HCT116 (cell line): ENCODE measurements at regions not wholly inside any gene's neighbourhood (a gene's known extent, or its start where the extent isn't known, plus 50 kb on each side); places are given as distances from the start of the nearest gene placed in this dataset.

Experiments used
- ATAC-seq: fragments of 200-7000 bp; cut with Tn5 transposase; 2 replicates; pipeline ENCODE4 v1.9.1; 2020; ENCODE audit warnings: mild to moderate bottlenecking, moderate library complexity
- BruUV-seq: library from RNA; stranded (reverse); fragments of 400-500 nt; replicated peaks from 2 replicates; lab custom pipeline; 2021; lab: Mats Ljungman, UMichigan
- CTCF ChIA-PET: fragments of 300-600 bp; sonication (Branson Sonifier 250); formaldehyde crosslinking; loops from one replicate; lab custom pipeline; 2021; ENCODE audit warnings: antibody characterized with exemption; lab: Charles Lee
- POLR2A ChIA-PET: fragments of 300-600, 350-600 bp; sonication (Branson Sonifier 250); formaldehyde crosslinking; loops from one replicate; lab custom pipeline; 2021; ENCODE audit warnings: antibody characterized with exemption; lab: Charles Lee
- RAD21 ChIA-PET, 2 experiments: fragments of 300-600 bp; sonication (Branson Sonifier 250); formaldehyde crosslinking; loops; one replicate each; lab custom pipeline; 2023; ENCODE audit warnings: low total read pairs in 2 of 2; ENCODE audit not compliant: uncharacterized antibody in 2 of 2, unreplicated experiment in 2 of 2, low non-redundant PET in 1 of 2; lab: Charles Lee
- DNase-seq: peaks from one replicate; pipeline ENCODE4 v3.0.0-alpha.2; 2010; ENCODE audit warnings: low read depth, low spot score
- H2AFZ ChIP-seq: fragments of 200-600 bp; shearing (Covaris generic), sonication (generic); 2 replicates; pipeline ENCODE4 v1.6.1; 2017; ENCODE audit warnings: low read depth, mixed run types, mixed read lengths, antibody characterized with exemption, low read length; ENCODE audit not compliant: poor library complexity, severe bottlenecking
- H3K27ac ChIP-seq: 2 replicates; pipeline ENCODE4 v1.5.1; 2012; ENCODE audit warnings: low read depth, low read length
- H3K27me3 ChIP-seq: fragments of 200-600 bp; sonication (generic); 2 replicates; pipeline ENCODE4 v1.6.1; 2016; ENCODE audit warnings: mixed run types, low read length, mixed read lengths; ENCODE audit not compliant: insufficient read depth
- H3K36me3 ChIP-seq, 2 experiments: fragments of 200-500 bp in 1 of 2; fragments of 200-600 bp in 1 of 2; sonication (Bioruptor generic) in 1 of 2; sonication (generic) in 1 of 2; 2 replicates each; pipeline versions ENCODE4 v1.5.1 to v1.6.1; 2014 to 2016; ENCODE audit warnings: low read length in 2 of 2, inconsistent platforms in 1 of 2, mixed read lengths in 1 of 2, mixed run types in 1 of 2; ENCODE audit not compliant: insufficient read depth in 2 of 2, control insufficient read depth in 1 of 2
- H3K4me1 ChIP-seq, 2 experiments: fragments of 200-600 bp in 1 of 2; sonication (generic) in 1 of 2; 2 replicates each; pipeline versions ENCODE4 v1.5.1 to v1.6.1; 2012 to 2017; ENCODE audit warnings: low read length in 2 of 2, inconsistent platforms in 1 of 2, mild to moderate bottlenecking in 1 of 2, mixed read lengths in 1 of 2, mixed run types in 1 of 2, moderate library complexity in 1 of 2; ENCODE audit not compliant: insufficient read depth in 2 of 2, control insufficient read depth in 1 of 2
- H3K4me2 ChIP-seq: fragments of 200-600 bp; sonication (generic); 2 replicates; pipeline ENCODE4 v1.6.1; 2017; ENCODE audit warnings: mixed run types, low read length, mixed read lengths
- H3K4me3 ChIP-seq, 2 experiments: fragments of 200-600 bp in 1 of 2; sonication (generic) in 1 of 2; replicated peaks in 1 of 2; 2 replicates each; pipeline ENCODE4 v1.5.1; 2011 to 2016; ENCODE audit warnings: low read length in 2 of 2, control low read depth in 1 of 2, low read depth in 1 of 2, mild to moderate bottlenecking in 1 of 2, mixed read lengths in 1 of 2, mixed run types in 1 of 2
- H3K79me2 ChIP-seq: fragments of 200-600 bp; sonication (generic); 2 replicates; pipeline ENCODE4 v1.6.1; 2017; ENCODE audit warnings: mild to moderate bottlenecking, mixed run types, low read length, moderate library complexity, mixed read lengths; ENCODE audit not compliant: insufficient read depth
- H3K9ac ChIP-seq: fragments of 200-600 bp; sonication (generic); 2 replicates; pipeline ENCODE4 v1.6.1; 2016; ENCODE audit warnings: low read length, mixed read lengths
- H3K9me2 ChIP-seq: fragments of 200-600 bp; sonication (generic), shearing (Covaris generic); 2 replicates; pipeline ENCODE4 v1.6.1; 2017; ENCODE audit warnings: mixed run types, mild to moderate bottlenecking, moderate library complexity; ENCODE audit not compliant: insufficient read depth
- H3K9me3 ChIP-seq, 2 experiments: fragments of 200-500 bp in 1 of 2; fragments of 200-600 bp in 1 of 2; sonication (Bioruptor generic) in 1 of 2; sonication (generic) in 1 of 2; 2 replicates each; pipeline ENCODE4 v1.6.1; 2014 to 2017; ENCODE audit warnings: low read length in 2 of 2, mixed read lengths in 2 of 2, inconsistent platforms in 1 of 2, low read depth in 1 of 2, mild to moderate bottlenecking in 1 of 2, mixed run types in 1 of 2, moderate library complexity in 1 of 2; ENCODE audit not compliant: control insufficient read depth in 1 of 2, insufficient read depth in 1 of 2
- H4K20me1 ChIP-seq: fragments of 200-600 bp; sonication (generic), shearing (Covaris generic); 2 replicates; pipeline ENCODE4 v1.6.1; 2017; ENCODE audit warnings: mixed run types, mild to moderate bottlenecking, moderate library complexity; ENCODE audit not compliant: insufficient read depth
- CEBPB ChIP-seq: IDR thresholded peaks from 2 replicates; pipeline ENCODE4 v1.6.1; 2012; ENCODE audit warnings: low read depth
- CTCF ChIP-seq, 3 experiments: fragments of 200-600 bp in 1 of 3; sonication (generic) in 1 of 3; IDR thresholded peaks in 2 of 3; conservative IDR thresholded peaks in 1 of 3; 2 replicates each; pipeline ENCODE4 v1.5.1; 2012 to 2017; ENCODE audit warnings: low read depth in 2 of 3, low read length in 2 of 3, antibody characterized with exemption in 1 of 3, borderline replicate concordance in 1 of 3, control low read depth in 1 of 3, mild to moderate bottlenecking in 1 of 3, mixed read lengths in 1 of 3, mixed run types in 1 of 3, moderate library complexity in 1 of 3; ENCODE audit not compliant: insufficient read depth in 1 of 3
- EGR1 ChIP-seq: IDR thresholded peaks from 2 replicates; pipeline ENCODE4 v1.6.1; 2012; ENCODE audit warnings: low read depth
- EZH2 ChIP-seq: fragments of 200-600 bp; sonication (generic); IDR thresholded peaks from 2 replicates; pipeline ENCODE4 v1.6.1; 2017; ENCODE audit warnings: antibody characterized with exemption, mixed run types
- EZH2phosphoT487 ChIP-seq: fragments of 200-600 bp; IDR thresholded peaks from 2 replicates; pipeline ENCODE4 v1.6.1; 2018; ENCODE audit warnings: antibody characterized with exemption, borderline replicate concordance
- FOSL1 ChIP-seq: IDR thresholded peaks from 2 replicates; pipeline ENCODE4 v1.6.1; 2012; ENCODE audit warnings: low read depth
- MAX ChIP-seq: IDR thresholded peaks from 2 replicates; pipeline ENCODE4 v1.6.1; 2012
- RAD21 ChIP-seq: IDR thresholded peaks from 2 replicates; pipeline ENCODE4 v1.6.1; 2012; ENCODE audit warnings: low read depth, mild to moderate bottlenecking
- REST ChIP-seq: IDR thresholded peaks from 2 replicates; pipeline ENCODE4 v1.6.1; 2012; ENCODE audit warnings: low read depth
- ZBTB33 ChIP-seq: IDR thresholded peaks from 2 replicates; pipeline ENCODE4 v1.6.1; 2011; ENCODE audit warnings: mild to moderate bottlenecking, low read length, moderate library complexity; ENCODE audit not compliant: insufficient replicate concordance; ENCODE audit errors: extremely low read depth
- ZFX ChIP-seq: fragments of 450-650 bp; IDR thresholded peaks from 2 replicates; pipeline ENCODE4 v1.6.1; 2017
- intact Hi-C: fragments of 100-400 bp; cut with micrococcal nuclease; formaldehyde crosslinking; loops from 2 replicates; pipeline ENCODE4 v1.10.0; 2022

GRCh38 chr6:140105241-140105640 is 730.8 kb upstream of the CITED2 start:
- peaks cover 0 to 7% of the 10 kb centered on the region in 2 experiments; a peak in 2 of 4 replicates for H3K4me1 ChIP-seq
- no peaks in the 10 kb centered on the region for H4K20me1 ChIP-seq
- CTCF ChIA-PET, result no interaction called here
- TF ChIP-seq FOSL1 (no peak), MAX (no peak), ZBTB33 (no peak), RAD21 (no peak), EZH2 (no peak), CTCF (IDR thresholded peaks at IDR 0.05 in 2 of 3, conservative IDR thresholded peaks at IDR 0.05 in 1 of 3; ENCODE audit: borderline replicate concordance in 1 of 3, insufficient read depth in 1 of 3, low read depth in 2 of 3, low read length in 2 of 3) (no peak), CEBPB (no peak), EZH2phosphoT487 (no peak), REST (no peak), ZFX (no peak), EGR1 (no peak)
- TF ChIP-seq, all 23 proteins: peak for 0
- no peak overlapping the region for H3K27ac ChIP-seq
- POLR2A ChIA-PET, result no interaction called here
- H2AFZ ChIP-seq, result peak overlapping the region; percentile 98
- no peaks in the 10 kb centered on the region for H3K79me2 ChIP-seq
- no peaks in the 10 kb centered on the region for H3K27me3 ChIP-seq
- no peak overlapping the region for H3K9ac ChIP-seq
- H3K4me3 ChIP-seq, result no peak overlapping the region
- no peaks in the 10 kb centered on the region for H3K9me3 ChIP-seq
- H3K36me3 ChIP-seq, result no peaks in the 10 kb centered on the region
- BruUV-seq, result no TSS peak
- intact Hi-C loops, result loop anchor here (10.0 kb wide), 1 partner anchor 730 kb away; the partner anchor contains the start of gene CITED2
- H3K4me2 ChIP-seq, result no peak overlapping the region
- DNase-seq, result no peak
- no peaks in the 10 kb centered on the region for H3K9me2 ChIP-seq
- no peak for ATAC-seq
- RAD21 ChIA-PET, result no interaction called here
